ACC112 (cell line): ENCODE measurements at regions not wholly inside any gene's neighbourhood (a gene's known extent, or its start where the extent isn't known, plus 50 kb on each side); places are given as distances from the start of the nearest gene placed in this dataset.
"Not testable (repeated sequence)": the region's sequence is repeated elsewhere in the genome, so short reads cannot be mapped to it uniquely, and the experiment has no call there.

ENCODE experiments used
- H2AFZ ChIP-seq: fragments of 200-600 bp; sonication (generic); one replicate; pipeline ENCODE4 v1.6.0; 2017; ENCODE audit warnings: antibody characterized with exemption, low read length; ENCODE audit not compliant: unreplicated experiment
- H3K27ac ChIP-seq: fragments of 200-600 bp; sonication (generic); 2 replicates; pipeline ENCODE4 v1.5.1; 2014; ENCODE audit warnings: low read depth, mild to moderate bottlenecking, antibody characterized with exemption, low read length, moderate library complexity
- H3K27me3 ChIP-seq: fragments of 200-600 bp; sonication (generic); 2 replicates; pipeline ENCODE4 v1.6.1; 2014; ENCODE audit warnings: mild to moderate bottlenecking, antibody characterized with exemption, low read length, moderate library complexity, mixed read lengths; ENCODE audit not compliant: insufficient read depth
- H3K36me3 ChIP-seq: fragments of 200-600 bp; sonication (generic); 2 replicates; pipeline ENCODE4 v1.6.1; 2016; ENCODE audit warnings: mild to moderate bottlenecking, antibody characterized with exemption, low read length, moderate library complexity, mixed read lengths; ENCODE audit not compliant: insufficient read depth
- H3K4me1 ChIP-seq: fragments of 200-600 bp; sonication (generic); one replicate; pipeline ENCODE4 v1.6.1; 2016; ENCODE audit warnings: low read length, mixed read lengths; ENCODE audit not compliant: insufficient read depth, unreplicated experiment, control insufficient read depth
- H3K4me3 ChIP-seq: fragments of 200-600 bp; sonication (generic); 2 replicates; pipeline ENCODE4 v1.5.1; 2014; ENCODE audit warnings: mild to moderate bottlenecking, low read depth, low read length
- H3K79me2 ChIP-seq: fragments of 200-600 bp; sonication (generic); one replicate; pipeline ENCODE4 v1.6.0; 2016; ENCODE audit warnings: low read length; ENCODE audit not compliant: control insufficient read depth, unreplicated experiment, insufficient read depth

- not testable (repeated sequence) for H3K36me3 ChIP-seq, H2AFZ ChIP-seq, H3K79me2 ChIP-seq, H3K27me3 ChIP-seq, H3K4me3 ChIP-seq, H3K27ac ChIP-seq, H3K4me1 ChIP-seq
Observed at GRCh38 chr15:75792236-75792635, 51.0 kb upstream of the UBE2Q2 start.

GRCh38 chr15:75791337-75791713 lies 51.9 kb upstream of the UBE2Q2 start:
- H3K79me2 ChIP-seq, result no peaks in the 10 kb centered on the region
- H3K27ac ChIP-seq, result no peak overlapping the region
- no peaks in the 10 kb centered on the region for H3K36me3 ChIP-seq
- H2AFZ ChIP-seq, result no peak overlapping the region
- no peaks in the 10 kb centered on the region for H3K4me1 ChIP-seq
- peaks cover 10% of the 10 kb centered on the region for H3K27me3 ChIP-seq
- H3K4me3 ChIP-seq, result no peak overlapping the region

- Histone ChIP-seq H3K36me3 (no peaks in the 10 kb centered on the region), H3K79me2 (no peaks in the 10 kb centered on the region), H3K4me1 (no peaks in the 10 kb centered on the region), H2AFZ (no peak overlapping the region), H3K27me3 (peaks cover 16% of the 10 kb centered on the region), H3K27ac (no peak overlapping the region), H3K4me3 (no peak overlapping the region)
Observed at GRCh38 chr15:75790631-75791336, 52.5 kb upstream of the UBE2Q2 start.

GRCh38 chr15:75786575-75786947 lies 56.7 kb upstream of the UBE2Q2 start:
- H3K27ac ChIP-seq, result no peak overlapping the region
- H3K4me3 ChIP-seq, result no peak overlapping the region
- H3K27me3 ChIP-seq, result peaks cover 18% of the 10 kb centered on the region
- H3K36me3 ChIP-seq, result no peaks in the 10 kb centered on the region
- no peaks in the 10 kb centered on the region for H3K4me1 ChIP-seq
- no peak overlapping the region for H2AFZ ChIP-seq
- H3K79me2 ChIP-seq, result no peaks in the 10 kb centered on the region

GRCh38 chr15:75785771-75786574 lies 57.3 kb upstream of the UBE2Q2 start:
- peaks cover 18% of the 10 kb centered on the region for H3K27me3 ChIP-seq
- H3K36me3 ChIP-seq, result no peaks in the 10 kb centered on the region
- no peak overlapping the region for H3K27ac ChIP-seq
- no peak overlapping the region for H2AFZ ChIP-seq
- no peaks in the 10 kb centered on the region for H3K4me1 ChIP-seq
- no peak overlapping the region for H3K4me3 ChIP-seq
- no peaks in the 10 kb centered on the region for H3K79me2 ChIP-seq

GRCh38 chr15:75784511-75785480 lies 58.5 kb upstream of the UBE2Q2 start:
- H3K27ac ChIP-seq, H3K4me3 ChIP-seq, H3K36me3 ChIP-seq, H3K4me1 ChIP-seq, H3K79me2 ChIP-seq, H2AFZ ChIP-seq: not testable (repeated sequence)
- H3K27me3 ChIP-seq, result peaks cover 18% of the 10 kb centered on the region

- H3K4me1 ChIP-seq, H2AFZ ChIP-seq, H3K4me3 ChIP-seq, H3K27ac ChIP-seq, H3K79me2 ChIP-seq, H3K36me3 ChIP-seq: not testable (repeated sequence)
- peaks cover 13% of the 10 kb centered on the region for H3K27me3 ChIP-seq
Observed at GRCh38 chr15:75783566-75783965, 59.7 kb upstream of the UBE2Q2 start.

- peaks cover under 1% of the 10 kb centered on the region for H3K4me1 ChIP-seq
- peaks cover 11% of the 10 kb centered on the region for H3K27me3 ChIP-seq
- no peaks in the 10 kb centered on the region for H3K79me2 ChIP-seq
- H3K27ac ChIP-seq, result no peak overlapping the region
- no peak overlapping the region for H2AFZ ChIP-seq
- no peaks in the 10 kb centered on the region for H3K36me3 ChIP-seq
- H3K4me3 ChIP-seq, result no peak overlapping the region
Observed at GRCh38 chr15:75782926-75783325, 60.3 kb upstream of the UBE2Q2 start.

- H3K36me3 ChIP-seq, H2AFZ ChIP-seq, H3K4me3 ChIP-seq, H3K27ac ChIP-seq, H3K79me2 ChIP-seq, H3K27me3 ChIP-seq: not testable (repeated sequence)
- H3K4me1 ChIP-seq, result peaks cover 19% of the 10 kb centered on the region
Observed at GRCh38 chr15:75780995-75781394, 62.3 kb upstream of the UBE2Q2 start.

GRCh38 chr15:75779504-75779903 lies 63.7 kb upstream of the UBE2Q2 start:
- Histone ChIP-seq H3K36me3 (no peaks in the 10 kb centered on the region), H3K4me3 (no peak overlapping the region), H3K27me3 (no peaks in the 10 kb centered on the region), H3K4me1 (peaks cover 25% of the 10 kb centered on the region), H3K79me2 (no peaks in the 10 kb centered on the region), H3K27ac (no peak overlapping the region), H2AFZ (no peak overlapping the region)
